GM12891 (cell line): ENCODE measurements at regions not wholly inside any gene's neighbourhood (a gene's known extent, or its start where the extent isn't known, plus 50 kb on each side); places are given as distances from the start of the nearest gene placed in this dataset.

Source experiments
- DNase-seq: peaks from one replicate; pipeline ENCODE4 v3.0.0; 2011; ENCODE audit warnings: low spot score; ENCODE audit not compliant: insufficient read length
- FAIRE-seq: peaks from 2 replicates; lab custom pipeline; 2011; peaks lifted over from hg19 to GRCh38; lab: Jason Lieb, UNC
- PAX5 ChIP-seq: IDR thresholded peaks from 2 replicates; pipeline ENCODE4 v1.6.1; 2011; ENCODE audit warnings: low read length, moderate library complexity, mild to moderate bottlenecking; ENCODE audit not compliant: insufficient read depth, severe bottlenecking
- POLR2A ChIP-seq: IDR thresholded peaks from 2 replicates; pipeline ENCODE4 v1.6.1; 2011; ENCODE audit warnings: low read depth, low read length, control low read depth
- POLR2AphosphoS5 ChIP-seq: IDR thresholded peaks from 2 replicates; pipeline ENCODE4 v1.6.1; 2011; ENCODE audit warnings: low read depth, low read length, control low read depth
- POU2F2 ChIP-seq: IDR thresholded peaks from 2 replicates; pipeline ENCODE4 v1.6.1; 2011; ENCODE audit warnings: low read depth, mild to moderate bottlenecking, control low read depth, low read length, moderate library complexity
- SPI1 ChIP-seq: IDR thresholded peaks from 2 replicates; pipeline ENCODE4 v1.6.1; 2011; ENCODE audit warnings: low read depth, low read length, control low read depth
- TAF1 ChIP-seq: IDR thresholded peaks from 2 replicates; pipeline ENCODE4 v1.6.1; 2011; ENCODE audit warnings: low read depth, low read length, control low read depth

DNA sequence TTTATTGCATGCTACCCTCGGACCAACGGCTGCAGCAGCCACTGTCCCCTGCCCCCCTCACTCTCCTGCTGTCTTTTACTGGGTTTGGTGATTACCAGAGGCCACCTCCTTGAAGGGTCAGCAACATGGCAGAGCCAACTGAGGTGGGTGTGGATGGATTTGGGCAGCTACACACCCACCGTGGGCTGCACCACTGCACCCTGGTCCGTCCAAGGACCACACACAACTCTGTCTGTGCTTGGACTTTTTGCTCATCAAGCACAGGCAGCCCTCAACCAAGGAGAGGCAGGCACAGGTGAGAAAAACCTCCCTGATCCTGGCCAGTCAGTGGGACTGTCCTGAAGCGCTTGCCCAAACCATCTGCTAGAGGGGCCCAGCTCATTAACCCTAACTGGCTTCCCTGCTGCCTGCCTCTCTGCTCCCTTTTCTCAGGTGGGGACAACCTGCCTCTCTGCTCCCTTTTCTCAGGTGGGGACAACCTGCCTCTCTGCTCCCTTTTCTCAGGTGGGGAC lies 239.5 kb upstream of the PITRM1 start:
- no peak for TF ChIP-seq POLR2A
- TF ChIP-seq PAX5, result no peak
- TF ChIP-seq POLR2AphosphoS5, result no peak
- TF ChIP-seq SPI1, result no peak
- TF ChIP-seq TAF1, result no peak
- no peak for TF ChIP-seq POU2F2
- DNase-seq (no peak), FAIRE-seq (no peak)

DNA sequence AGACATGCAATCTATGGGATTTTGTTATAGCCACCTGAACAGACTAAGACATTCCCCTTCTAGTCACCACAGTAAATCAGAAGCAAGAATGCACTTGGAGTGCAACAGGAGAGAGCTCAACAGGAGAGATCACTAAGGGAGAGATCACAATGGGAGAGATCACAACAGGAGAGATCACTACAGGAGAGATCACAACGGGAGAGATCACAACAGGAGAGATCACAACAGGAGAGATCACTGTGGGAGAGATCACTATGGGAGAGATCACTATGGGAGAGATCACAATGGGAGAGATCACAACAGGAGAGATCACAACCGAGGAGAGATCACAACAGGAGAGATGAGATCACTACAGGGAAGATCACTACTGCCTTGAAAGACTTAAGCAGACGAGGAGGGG lies 238.5 kb upstream of the PITRM1 start:
- no peak for TF ChIP-seq POLR2A
- TF ChIP-seq SPI1, result no peak
- no peak for TF ChIP-seq PAX5
- no peak for TF ChIP-seq TAF1
- TF ChIP-seq POLR2AphosphoS5, result no peak
- no peak for TF ChIP-seq POU2F2
- FAIRE-seq (peak; percentile 80), DNase-seq (no peak)

- FAIRE-seq, result no peak
- TF ChIP-seq TAF1, result no peak
- no peak for TF ChIP-seq POU2F2
- no peak for TF ChIP-seq POLR2A
- TF ChIP-seq PAX5, result no peak
- no peak for TF ChIP-seq SPI1
- TF ChIP-seq POLR2AphosphoS5, result no peak
- DNase-seq, result no peak
Observed at GRCh38 chr10:3409928-3410327, 237.3 kb upstream of the PITRM1 start.

DNA sequence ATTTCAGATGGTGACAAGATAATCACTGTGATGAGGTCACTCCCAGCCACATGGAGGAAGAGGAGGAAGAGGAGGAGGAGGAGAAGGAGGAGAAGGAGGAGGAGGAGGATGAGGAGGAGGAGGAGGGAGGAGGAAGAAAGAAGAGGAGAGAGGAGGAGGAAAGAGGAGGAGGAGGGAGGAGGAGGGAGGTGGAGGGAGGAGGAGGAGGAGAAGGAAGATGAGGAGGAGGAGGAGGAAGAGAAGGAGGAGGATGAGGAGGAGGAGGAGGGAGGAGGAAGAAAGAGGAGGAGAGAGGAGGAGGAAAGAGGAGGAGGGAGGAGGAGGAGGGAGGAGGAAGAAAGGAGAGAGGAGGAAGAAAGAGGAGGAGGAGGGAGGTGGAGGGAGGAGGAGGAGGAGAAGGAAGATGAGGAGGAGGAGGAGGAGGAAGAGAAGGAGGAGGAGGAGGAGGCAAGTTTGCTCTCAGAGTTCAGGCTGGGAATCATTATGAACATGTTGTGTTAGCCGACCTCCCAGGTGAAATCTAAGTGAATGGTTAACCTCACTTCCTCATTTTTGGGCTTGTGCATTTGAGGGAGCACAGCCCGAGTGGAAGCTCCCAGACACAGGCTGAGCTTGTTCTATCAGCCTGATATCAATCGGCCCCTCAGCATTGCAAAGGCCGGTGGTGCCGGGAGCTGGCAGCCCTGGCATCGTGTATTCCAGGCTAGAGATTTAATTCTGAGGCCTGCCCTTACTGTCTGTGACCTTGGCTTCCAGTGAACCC lies 236.2 kb upstream of the PITRM1 start:
- no peak for DNase-seq
- FAIRE-seq, result no peak
- no peak for TF ChIP-seq POU2F2
- no peak for TF ChIP-seq POLR2A
- TF ChIP-seq PAX5, result no peak
- peak; percentile 82 for TF ChIP-seq SPI1
- TF ChIP-seq POLR2AphosphoS5, result no peak
- TF ChIP-seq TAF1, result no peak

DNA sequence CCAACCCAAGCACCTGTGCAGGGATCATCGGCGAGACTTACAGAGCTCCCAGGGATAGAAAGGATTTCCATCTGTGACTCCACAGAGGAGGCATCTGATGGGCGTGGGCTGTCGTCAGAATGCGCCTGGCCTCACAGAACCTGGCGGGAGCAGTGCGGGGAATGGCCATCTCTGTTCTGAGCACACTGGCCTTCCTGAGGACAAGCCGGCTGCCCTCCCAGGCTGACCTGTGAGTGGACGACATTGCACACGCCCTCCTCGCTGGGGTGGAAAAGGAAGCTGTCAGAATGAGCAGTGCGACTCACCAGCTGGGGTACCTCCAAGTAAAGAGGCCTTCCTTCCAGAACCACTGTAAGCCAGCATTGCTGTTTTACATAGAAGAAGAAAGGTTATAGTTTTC lies 234.6 kb upstream of the PITRM1 start:
- DNase-seq (no peak), FAIRE-seq (no peak)
- TF ChIP-seq POLR2AphosphoS5 (no peak), TAF1 (no peak), SPI1 (no peak), POU2F2 (no peak), PAX5 (no peak), POLR2A (no peak)

DNA sequence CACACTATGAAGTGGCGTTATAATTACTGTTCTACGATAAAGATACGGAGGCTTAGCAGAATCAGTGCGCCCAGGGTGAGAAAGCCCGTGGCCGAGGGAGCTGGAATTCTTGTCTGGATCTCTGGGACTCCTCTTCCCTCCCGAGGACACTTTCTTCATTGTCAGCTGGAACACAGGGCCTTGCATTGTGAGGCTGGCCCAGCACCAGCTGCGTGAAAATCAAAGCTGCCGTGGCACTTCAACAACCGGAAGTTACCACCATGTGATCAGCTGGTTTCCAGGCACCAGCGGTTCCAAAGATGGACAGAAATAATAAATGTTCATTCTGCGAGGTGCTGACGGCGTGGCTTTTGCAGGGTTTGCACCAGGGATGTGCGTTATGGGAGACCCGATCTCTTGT lies 234.0 kb upstream of the PITRM1 start:
- no peak for FAIRE-seq
- DNase-seq, result no peak
- TF ChIP-seq POU2F2, result no peak
- no peak for TF ChIP-seq POLR2AphosphoS5
- no peak for TF ChIP-seq SPI1
- TF ChIP-seq TAF1, result no peak
- no peak for TF ChIP-seq PAX5
- TF ChIP-seq POLR2A, result no peak

DNA sequence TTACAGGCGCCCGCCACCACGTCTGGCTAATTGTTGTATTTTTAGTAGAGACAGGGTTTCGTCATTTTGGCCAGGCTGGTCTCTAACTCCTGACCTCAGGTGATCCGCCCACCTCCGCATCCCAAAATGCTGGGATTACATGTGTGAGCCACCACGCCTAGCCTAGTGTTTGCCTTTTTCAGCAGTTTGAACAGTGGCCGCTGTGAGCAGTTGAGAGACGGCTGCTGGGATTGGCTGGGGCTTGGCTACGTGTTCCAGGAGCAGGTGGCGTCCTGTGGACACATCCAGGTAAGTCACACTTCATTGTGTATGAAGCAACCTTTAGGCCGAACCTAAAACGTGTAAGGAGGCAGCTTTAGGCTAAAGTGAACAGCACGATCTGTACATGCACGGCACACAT lies 231.8 kb upstream of the PITRM1 start:
- FAIRE-seq, result no peak
- no peak for DNase-seq
- TF ChIP-seq POU2F2 (no peak), TAF1 (no peak)

- FAIRE-seq (no peak), DNase-seq (no peak)
- no peak for TF ChIP-seq POLR2A
- no peak for TF ChIP-seq POLR2AphosphoS5
- no peak for TF ChIP-seq TAF1
- TF ChIP-seq SPI1, result no peak
- no peak for TF ChIP-seq POU2F2
Observed at GRCh38 chr10:3402187-3402751, 229.7 kb upstream of the PITRM1 start.

DNA sequence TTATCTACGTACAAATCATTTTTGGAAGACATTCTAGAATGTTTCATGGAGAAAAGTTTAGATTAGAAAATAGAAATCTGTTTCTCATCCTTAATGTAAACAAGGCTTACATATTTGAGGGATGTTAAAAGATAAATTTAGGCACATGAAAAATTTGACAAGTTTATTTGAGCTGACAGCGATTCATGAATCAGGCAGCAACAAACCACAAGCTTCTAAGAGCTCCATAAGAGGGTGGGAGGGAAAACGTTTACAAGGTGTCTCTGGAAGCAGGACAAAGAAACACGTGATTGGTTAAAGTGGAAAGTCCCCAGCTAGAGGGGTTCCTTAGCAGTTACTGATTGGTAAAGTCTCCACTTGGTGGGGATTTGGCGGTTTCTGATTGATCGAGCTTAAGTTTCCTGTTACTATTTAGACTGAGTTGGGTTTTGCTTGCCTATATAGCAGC lies 228.9 kb upstream of the PITRM1 start:
- no peak for DNase-seq
- no peak for FAIRE-seq
- TF ChIP-seq POLR2A (no peak), PAX5 (no peak), POLR2AphosphoS5 (no peak), POU2F2 (no peak), SPI1 (no peak), TAF1 (no peak)

DNA sequence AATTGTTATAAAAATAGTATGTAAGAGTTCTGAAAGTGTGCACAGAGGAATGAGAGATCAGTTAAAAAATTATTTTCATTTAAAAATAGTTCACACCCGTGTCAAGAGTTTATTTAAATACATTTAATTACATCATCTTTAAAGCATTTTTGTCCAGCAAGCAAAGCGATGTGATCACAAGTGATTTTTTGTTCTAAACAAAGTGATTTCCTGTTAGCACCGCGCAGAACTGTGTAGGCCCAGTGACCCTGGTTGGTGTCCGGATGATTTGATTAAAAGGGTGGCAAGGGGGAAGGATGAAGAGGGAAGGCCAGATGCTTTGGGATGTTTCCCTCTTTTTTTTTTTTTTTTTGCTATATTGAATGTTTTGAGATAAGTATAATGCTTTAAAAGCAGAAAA lies 227.8 kb upstream of the PITRM1 start:
- DNase-seq, result no peak
- no peak for FAIRE-seq
- TF ChIP-seq TAF1 (no peak), SPI1 (no peak), POLR2AphosphoS5 (no peak), PAX5 (no peak), POLR2A (no peak), POU2F2 (no peak)
